SW 1271 (cell line): ENCODE measurements at regions not wholly inside any gene's neighbourhood (a gene's known extent, or its start where the extent isn't known, plus 50 kb on each side); places are given as distances from the start of the nearest gene placed in this dataset.

Source experiments
- DNase-seq, 2 experiments: peaks; one replicate each; lab custom pipeline; 2025; lab: John Stamatoyannopoulos, UW

- DNase-seq, result no peak
These were observed 170.0 kb downstream of the ENGASE start for GRCh38 chr17:79244665-79245064.

- DNase-seq, result no peak
These were observed 169.4 kb downstream of the ENGASE start for GRCh38 chr17:79243996-79244395.

- no peak for DNase-seq
These were observed 169.0 kb downstream of the ENGASE start for GRCh38 chr17:79243603-79243990.

- DNase-seq, result no peak
These were observed 168.4 kb downstream of the ENGASE start for GRCh38 chr17:79242873-79243602.

DNA sequence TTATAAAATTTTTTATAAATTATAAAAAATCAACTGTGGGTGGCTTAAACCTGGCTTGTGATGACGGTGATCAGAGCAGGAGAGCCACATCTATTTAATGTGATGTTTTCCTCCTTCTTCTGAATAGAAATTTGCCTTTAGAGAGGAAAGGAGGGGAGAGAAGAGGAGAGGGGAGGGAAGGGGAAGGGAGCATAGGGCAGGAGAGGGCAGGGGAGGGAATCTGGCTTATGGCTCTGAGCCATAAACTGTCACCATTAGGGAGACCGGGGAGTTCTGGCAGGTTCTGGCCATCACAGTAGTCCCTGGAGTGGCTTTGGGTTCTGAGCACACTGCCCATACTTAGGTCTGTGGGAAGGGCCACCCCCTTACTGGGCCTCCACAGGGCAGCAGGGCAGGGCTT lies 167.8 kb downstream of the ENGASE start:
- DNase-seq, result no peak

GRCh38 chr17:79241616-79242015 lies 167.0 kb downstream of the ENGASE start:
- no peak for DNase-seq

DNA sequence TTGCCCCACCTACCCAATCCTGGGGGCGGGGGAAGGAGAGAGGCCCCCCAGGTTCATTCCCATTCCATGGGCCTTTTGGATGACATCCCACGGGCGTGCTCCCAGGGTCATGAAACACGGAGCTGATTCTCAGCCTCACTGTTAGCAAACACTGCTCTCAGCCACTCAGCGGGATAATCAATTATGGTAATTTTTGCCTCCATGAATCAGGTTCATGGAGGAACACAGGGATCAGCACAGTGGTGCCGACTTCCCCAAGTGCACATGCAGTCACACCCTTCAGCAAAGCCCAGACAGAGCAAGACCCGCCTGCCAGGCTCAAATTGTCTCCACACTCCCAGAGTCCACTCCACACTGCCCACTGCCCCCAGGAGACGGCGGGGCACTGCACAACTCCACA lies 164.6 kb downstream of the ENGASE start:
- no peak for DNase-seq

DNA sequence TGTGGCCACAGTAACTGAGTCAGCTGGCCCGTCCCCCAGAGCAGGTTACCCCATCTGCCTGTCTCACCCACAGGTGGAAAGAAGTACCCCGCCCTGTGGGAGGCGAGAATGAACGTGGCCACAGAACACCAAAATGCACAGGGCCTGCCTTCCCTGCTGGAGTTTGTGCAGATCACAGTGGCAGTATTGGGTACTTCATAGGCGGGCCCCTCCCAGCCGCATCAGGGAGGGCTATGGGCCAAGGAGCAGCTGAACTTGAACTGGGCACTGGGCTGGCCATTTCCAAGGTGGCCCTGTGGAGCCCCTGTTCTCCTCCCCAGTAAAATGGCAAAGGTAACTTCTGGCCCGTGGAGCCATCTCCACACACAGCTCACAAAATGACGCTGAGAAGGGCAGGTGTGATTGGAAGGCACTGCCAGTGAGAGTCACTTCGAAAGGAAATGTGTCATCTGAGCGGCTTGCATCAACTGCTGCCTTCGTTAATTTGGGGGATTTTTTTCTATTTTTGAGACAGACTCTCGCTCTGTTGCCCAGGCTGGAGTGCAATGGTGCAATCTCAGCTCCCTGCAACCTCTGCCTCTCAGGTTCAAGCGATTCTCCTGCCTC lies 162.9 kb downstream of the ENGASE start:
- no peak for DNase-seq

DNA sequence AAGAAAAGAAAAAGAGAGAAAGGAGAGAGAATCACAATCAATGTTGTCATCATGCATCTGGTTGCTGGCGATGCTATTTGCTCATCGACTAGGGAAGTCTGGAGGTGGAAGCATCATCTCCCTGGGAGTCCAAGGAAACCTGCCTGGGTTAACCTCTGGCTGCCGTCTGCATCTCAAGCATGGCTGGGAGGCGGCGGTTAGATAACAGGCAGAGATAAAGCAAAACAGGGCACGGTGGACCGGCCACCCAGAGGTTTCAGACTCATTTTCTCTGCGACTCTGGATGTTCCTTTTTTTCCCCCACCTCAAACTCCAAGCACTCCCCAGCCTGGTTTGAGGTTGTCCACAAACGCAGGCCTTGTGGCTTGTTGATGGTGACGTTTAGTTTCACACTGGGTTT lies 161.2 kb downstream of the ENGASE start:
- DNase-seq, result no peak

DNA sequence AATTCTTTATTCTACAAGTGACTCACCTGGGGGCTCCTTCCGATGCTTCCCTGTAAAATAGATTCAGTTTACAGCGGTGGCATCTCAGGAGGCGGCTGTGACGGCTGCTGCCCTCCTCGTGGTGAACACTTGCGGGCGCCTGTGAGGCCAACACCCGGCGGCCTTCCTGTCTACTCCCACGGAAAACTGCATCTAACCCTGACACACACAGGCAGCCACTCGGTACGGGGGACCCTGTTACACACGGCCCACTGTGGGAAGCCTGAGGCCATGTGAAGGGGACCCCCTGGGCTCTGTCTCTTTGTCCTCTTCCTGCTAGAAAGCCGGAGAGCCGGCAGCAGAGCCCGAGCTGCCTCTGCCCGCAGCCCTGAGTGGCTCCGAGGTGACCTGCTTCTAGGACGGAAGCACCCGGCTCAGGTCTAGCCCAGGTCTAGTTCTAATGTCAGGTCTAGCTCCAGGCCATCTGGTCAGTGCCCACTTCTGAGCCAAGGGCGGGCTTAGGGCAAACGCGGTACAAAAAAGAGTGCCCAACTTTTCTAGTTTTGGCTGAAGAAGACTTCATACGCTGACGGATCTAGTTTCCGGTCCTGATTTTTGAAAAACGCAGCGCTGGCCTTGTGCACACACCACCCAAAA lies 159.4 kb downstream of the ENGASE start:
- no peak for DNase-seq

GRCh38 chr17:79232957-79233356 lies 158.3 kb downstream of the ENGASE start:
- no peak for DNase-seq

- no peak for DNase-seq
These were observed 157.2 kb downstream of the ENGASE start for GRCh38 chr17:79231766-79232287.

DNA sequence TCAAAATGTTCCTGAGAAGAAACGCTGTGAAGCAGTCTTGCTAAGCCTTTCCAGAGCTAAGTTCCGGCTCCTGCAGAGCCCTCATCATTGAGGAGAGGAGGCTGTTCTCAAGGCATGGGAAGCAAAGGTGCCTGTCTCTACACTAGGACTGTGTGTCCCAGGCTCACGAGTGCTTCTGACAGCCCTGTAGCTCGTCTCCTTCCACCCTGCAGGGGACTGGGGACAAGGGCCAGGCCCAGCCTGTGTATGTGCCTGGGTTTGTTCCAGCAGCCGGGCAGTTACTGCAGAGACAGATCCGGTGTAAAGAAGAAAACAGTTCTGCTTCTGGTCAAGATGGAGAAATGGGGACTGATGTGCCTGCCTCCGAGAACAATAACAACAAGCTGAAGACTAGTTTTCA lies 156.0 kb downstream of the ENGASE start:
- no peak for DNase-seq

DNA sequence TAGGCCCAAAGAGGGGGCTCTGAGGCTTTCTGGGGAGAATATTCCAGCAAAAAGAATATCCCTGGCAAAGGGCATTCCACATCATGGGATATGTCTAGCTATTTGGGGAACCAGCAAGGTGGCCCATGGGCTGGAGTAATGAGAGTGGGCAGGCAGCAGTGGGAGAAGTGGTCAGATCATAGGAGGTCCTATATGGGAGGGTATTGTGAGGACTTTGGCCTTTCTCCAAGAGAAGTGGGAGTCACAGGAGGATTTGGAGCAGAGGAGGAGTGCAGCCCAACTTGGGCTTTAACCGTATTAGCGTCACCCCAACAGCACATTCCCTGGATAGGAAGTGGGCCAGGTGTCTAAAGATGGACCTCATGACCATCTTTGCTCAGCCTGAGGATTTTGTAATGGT lies 151.4 kb downstream of the ENGASE start:
- no peak for DNase-seq

DNA sequence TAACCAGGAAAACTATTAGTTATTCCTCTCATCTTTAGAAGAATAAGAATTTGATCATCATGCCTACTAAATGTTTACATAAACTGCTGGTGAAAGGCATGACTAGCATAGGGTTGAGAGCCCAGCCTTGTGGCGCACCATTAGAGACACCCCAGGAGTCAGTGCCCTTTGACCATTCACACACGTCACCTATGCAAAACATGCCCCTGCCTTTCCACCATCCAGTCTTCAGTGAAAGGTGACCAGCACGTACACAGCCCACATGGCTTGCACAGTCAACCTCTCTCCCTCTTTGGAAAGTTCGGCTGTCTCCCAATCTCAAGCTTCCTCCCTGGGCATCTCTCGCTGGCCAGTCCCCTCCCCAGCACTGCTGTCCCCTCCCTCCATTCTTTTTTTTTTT lies 150.3 kb downstream of the ENGASE start:
- no peak for DNase-seq

GRCh38 chr17:79224476-79224875 lies 149.9 kb downstream of the ENGASE start:
- DNase-seq, result no peak

- DNase-seq, result no peak
These were observed 149.3 kb downstream of the ENGASE start for GRCh38 chr17:79223953-79224352.

DNA sequence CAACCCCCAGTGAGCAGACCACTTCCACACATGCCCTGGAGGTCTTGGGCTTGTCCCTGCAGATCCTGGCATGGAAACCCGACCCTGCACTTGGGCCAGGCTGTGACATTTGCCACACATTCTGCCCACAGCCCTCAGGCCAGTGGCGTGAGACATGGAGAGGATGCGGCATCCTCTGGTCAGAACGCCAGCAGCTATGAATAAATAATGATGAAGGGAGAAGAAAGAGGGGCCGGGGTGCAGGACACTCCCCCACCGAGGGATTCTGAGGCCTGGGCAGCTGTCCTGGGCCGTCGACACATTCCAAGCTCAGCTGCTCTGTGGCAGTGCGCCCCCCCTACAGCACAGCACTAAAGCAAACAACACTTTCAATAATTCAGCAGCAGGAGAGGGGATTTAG lies 148.8 kb downstream of the ENGASE start:
- DNase-seq, result no peak

GRCh38 chr17:79221597-79221996 lies 147.0 kb downstream of the ENGASE start:
- no peak for DNase-seq

DNA sequence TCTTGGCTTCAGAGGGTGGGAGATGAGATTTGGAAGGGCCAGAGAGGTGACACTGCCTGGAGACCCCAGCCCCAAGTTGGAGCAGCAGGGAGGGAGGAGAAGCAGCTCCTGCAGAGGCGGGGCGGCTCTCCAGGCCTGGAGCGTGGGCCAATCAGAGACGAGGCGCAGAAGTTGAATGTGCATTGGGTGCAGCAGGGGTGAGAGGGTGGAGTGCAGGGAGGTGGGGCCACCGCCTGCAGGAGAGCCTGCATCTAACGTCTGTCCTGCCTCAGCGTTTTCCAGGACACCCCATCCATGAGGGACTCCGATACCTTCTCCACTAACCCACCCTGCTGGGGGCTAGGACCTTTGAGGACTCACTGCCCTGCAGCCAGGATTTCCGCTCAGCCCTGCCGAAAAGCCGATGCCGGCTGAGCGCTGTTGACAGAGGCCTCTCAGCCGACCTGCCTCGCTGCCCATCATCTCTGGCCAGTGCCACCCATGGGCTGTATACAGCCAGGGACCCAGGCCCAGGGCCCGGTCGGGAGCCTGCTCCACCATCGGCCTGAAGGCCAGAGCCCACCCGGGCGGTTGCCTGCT lies 146.2 kb downstream of the ENGASE start:
- DNase-seq, result no peak

GRCh38 chr17:79220201-79220712 lies 145.6 kb downstream of the ENGASE start:
- no peak for DNase-seq

DNA sequence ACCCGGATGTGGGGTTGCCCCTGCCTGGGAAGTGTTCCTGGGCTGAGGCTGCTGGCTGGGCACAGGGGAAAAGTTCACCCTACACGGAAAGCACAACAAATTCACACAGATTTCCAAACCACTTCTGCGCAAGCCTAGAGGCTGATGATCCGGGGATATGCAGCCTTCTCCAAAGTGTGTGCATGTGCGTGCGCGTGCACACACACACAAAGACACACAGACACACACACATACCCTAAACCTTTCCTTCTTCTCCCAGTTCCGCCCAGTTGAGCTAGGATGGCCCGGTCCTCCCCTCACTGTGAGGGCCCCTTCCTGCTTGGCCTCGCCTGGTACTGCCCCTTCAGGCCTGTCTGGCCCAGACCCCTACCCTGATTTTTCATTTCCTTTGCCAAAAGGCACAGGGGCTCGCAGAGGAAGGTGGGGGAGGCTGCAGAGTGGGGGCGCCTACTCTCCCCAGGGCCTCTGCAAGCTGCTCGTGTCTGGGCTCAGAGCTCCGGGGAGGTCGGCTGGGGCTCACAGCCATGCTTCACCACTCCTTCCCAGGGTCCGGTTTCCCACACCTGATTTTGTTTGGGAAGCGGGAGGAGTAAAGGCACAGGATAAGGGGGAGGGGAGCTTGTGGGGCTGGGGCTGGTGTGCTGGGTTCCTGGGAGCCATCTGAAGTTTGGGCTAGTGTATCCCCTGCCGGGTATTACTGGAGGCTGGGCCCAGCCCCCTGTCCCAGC lies 144.7 kb downstream of the ENGASE start:
- no peak for DNase-seq
